ENCODE measurements at regions not wholly inside any gene's neighbourhood (a gene's known extent, or its start where the extent isn't known, plus 50 kb on each side); places are given as distances from the start of the nearest gene placed in this dataset.

DNA sequence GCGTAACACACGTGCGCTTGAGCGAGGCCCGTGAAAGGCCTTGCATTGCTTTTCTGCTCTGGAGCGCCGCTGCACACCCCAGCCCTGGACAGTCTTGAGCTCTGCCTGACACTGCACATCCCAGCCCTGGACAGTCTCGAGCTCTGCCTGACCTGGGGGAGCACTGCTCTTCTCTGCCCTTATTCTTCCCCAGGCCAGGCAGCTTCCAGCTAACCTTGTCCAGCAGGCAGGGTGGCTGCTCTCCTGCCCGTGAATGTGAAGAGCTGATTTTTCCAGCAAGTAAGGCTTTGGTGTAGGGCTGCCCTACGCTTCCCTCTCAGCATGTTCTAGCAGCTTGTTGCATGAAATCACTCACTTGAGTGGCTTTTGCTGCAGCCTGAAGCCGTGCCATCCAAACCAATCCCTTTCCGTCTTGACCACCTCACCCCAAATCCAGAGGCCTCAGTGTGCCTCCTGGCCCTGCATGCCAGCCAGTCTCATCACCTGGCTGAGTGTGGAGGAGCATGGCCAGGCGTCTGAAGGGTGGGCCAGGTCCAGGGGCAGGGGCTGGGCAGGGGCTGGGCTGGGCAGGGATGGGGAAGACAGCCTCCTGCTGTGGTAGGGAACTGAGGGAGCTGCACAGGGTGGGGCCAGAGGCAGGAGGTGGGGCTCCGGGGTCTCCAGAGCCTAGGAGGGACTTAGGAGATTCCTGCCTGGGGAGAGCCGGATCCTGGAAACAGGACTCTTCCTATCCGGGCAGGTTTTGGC, 89.5 kb upstream of the B3GAT1 start:
- TF ChIP-seq SP1 (IDR thresholded peaks at IDR 0.05; ENCODE audit: low read depth) (no peak), EZH2phosphoT487 (IDR thresholded peaks at IDR 0.05; ENCODE audit: borderline replicate concordance) (no peak)

Measured in HCT116 (cell line).